ENCODE measurements at regions not wholly inside any gene's neighbourhood (a gene's known extent, or its start where the extent isn't known, plus 50 kb on each side); places are given as distances from the start of the nearest gene placed in this dataset.

DNA sequence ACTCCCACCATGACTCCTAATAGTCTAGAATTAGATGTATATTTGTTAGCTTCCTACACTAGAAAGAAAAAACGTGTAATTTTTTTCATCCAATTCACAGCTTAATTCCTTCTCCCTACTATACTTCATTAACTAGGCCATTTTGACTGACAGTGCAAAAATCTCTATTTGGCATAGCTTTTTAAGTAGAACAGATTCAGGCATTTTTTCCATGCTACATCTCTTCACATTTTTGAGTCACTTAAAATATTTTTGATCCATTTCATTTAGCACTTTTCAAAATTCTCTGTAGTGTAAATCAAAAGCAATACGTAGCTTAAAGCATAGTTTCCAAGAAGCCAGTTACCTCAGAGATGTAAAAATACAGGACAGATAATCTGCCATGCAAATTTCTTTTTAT, 391.1 kb upstream of the NPVF start:
- H3K27me3 ChIP-seq (ENCODE audit: insufficient read depth, low read length) = no peaks in the 10 kb centered on the region
- H3K4me1 ChIP-seq (ENCODE audit: insufficient read depth, low read length) = peaks cover 35% of the 10 kb centered on the region
- H3K4me3 ChIP-seq (ENCODE audit: low read length) = no peak overlapping the region
- H3K9me3 ChIP-seq (ENCODE audit: low read depth, low read length) = no peaks in the 10 kb centered on the region

DNA sequence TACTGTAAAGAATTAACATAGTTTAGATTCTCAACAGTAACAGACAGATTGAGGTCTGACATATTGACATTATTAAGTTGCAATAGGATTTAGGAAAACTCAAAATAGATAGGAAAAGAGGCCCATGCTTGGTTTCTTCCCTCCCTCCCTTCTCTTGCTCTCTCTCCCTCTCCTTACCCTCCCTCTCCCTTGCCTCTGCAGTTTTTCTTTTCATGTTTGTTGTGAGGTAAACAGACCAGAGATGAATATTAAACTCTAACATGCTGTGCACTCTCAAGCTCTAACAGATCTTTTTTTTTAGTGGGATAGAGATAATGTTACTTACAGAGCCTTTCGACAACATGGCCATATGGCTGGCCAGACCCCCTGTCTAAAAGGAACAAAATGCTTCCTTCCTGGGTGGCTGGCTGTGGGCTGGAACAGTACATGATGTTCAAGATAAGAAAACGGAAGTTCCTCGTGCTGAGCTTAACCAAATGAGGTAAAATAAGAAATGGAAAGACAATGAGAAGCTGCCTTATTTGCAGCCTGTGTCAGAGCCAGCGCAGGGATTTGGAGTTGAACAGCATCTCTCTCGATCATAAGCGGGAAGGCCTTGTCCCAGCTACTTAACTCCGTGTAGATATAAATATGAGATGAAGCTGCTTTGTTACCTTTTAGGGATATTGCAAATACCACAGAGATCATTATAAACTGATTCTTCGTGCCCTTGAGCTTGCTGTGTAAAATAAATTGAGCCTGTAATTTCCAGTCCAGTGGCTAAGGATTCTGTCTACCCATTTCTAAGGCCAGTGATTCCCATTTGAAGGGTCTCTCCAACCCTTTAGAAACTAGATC, 391.9 kb upstream of the NPVF start:
- Histone ChIP-seq H3K27me3 (ENCODE audit: insufficient read depth, low read length) (no peaks in the 10 kb centered on the region), H3K4me1 (ENCODE audit: insufficient read depth, low read length) (peaks cover 33% of the 10 kb centered on the region), H3K9me3 (ENCODE audit: low read depth, low read length) (no peaks in the 10 kb centered on the region), H3K4me3 (ENCODE audit: low read length) (no peak overlapping the region)

DNA sequence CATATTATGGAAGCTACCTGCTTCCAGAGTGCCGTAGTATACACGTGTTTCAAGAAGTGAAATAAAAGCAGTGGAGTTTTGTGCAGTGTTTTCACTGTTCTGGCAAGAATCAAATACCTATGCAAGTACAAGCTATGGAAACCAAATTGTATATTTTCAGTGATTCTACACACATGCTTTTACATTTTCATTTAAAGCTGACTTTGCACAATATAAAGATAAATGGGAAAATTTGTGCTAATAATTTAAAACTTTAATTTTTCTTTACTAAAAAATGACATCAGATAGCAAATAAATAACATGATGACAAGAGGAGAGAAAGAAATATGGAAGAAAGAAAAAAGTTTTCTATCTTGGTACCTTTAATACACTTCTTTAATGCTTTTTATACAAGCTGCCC, 393.7 kb upstream of the NPVF start:
- Histone ChIP-seq H3K9me3 (ENCODE audit: low read depth, low read length) (no peaks in the 10 kb centered on the region), H3K4me3 (ENCODE audit: low read length) (no peak overlapping the region), H3K27me3 (ENCODE audit: insufficient read depth, low read length) (no peaks in the 10 kb centered on the region), H3K4me1 (ENCODE audit: insufficient read depth, low read length) (peaks cover 23% of the 10 kb centered on the region)

DNA sequence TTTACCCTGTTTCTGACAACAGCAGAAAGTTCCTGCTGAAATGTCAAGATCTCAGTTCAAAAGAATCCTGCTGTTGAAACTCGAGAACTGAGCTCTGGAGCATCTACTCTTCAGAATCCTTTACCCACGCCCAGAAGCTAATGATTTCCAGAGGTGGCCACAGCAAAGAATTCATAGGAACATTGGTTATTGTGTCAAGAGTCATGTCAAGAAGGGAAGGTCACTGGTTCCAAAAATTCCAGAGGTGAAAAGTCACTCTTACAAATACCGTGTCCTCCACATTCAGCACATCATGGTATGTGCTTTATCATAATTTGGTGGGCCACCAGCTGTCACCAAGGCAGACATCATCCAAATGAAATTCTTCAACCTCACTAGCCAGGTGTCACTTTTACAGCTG, 394.4 kb upstream of the NPVF start:
- Histone ChIP-seq H3K4me1 (ENCODE audit: insufficient read depth, low read length) (peaks cover 23% of the 10 kb centered on the region), H3K4me3 (ENCODE audit: low read length) (no peak overlapping the region), H3K27me3 (ENCODE audit: insufficient read depth, low read length) (no peaks in the 10 kb centered on the region), H3K9me3 (ENCODE audit: low read depth, low read length) (no peaks in the 10 kb centered on the region)

DNA sequence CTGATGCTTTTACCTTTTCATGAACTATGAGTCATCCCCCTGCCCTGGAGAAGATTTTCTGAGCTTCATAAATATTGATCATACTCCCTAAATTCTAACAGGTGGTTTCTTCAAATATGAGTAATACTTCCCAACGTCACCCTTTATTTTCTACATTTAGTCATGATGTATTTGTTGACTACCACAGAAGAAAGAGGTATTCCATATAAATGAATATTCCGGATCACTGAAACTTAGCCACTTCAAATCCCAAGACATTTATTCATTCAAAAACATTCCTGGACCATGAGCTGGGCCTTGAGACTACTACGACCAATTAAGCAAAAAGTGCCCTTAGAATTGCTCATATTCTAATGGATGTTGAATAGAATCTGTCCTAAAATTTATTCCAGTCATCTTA, 395.8 kb upstream of the NPVF start:
- Histone ChIP-seq H3K4me3 (ENCODE audit: low read length) (no peak overlapping the region), H3K27me3 (ENCODE audit: insufficient read depth, low read length) (no peaks in the 10 kb centered on the region), H3K4me1 (ENCODE audit: insufficient read depth, low read length) (peaks cover 23% of the 10 kb centered on the region), H3K9me3 (ENCODE audit: low read depth, low read length) (no peaks in the 10 kb centered on the region)

DNA sequence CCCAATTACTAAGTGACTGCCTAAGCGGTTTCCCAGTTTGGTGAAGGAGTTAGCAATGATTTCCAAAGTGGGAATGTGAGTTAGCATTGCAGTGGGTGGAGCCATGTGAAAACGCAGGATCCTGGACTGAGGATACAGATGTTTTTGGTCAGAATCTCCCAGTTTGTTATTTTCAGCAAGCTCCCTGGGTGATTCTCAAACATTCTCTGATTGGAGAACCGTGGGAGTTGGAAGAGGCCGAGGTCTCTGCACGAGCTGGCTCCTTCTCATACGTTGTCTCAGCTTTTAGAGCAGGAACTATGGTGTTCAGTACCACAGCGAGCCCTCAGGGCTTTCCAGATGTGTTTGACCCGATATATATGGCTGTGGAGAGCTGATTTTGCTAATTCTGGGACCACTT, 396.5 kb upstream of the NPVF start:
- no peaks in the 10 kb centered on the region for H3K27me3 ChIP-seq (ENCODE audit: insufficient read depth, low read length)
- no peak overlapping the region for H3K4me3 ChIP-seq (ENCODE audit: low read length)
- peaks cover 23% of the 10 kb centered on the region for H3K4me1 ChIP-seq (ENCODE audit: insufficient read depth, low read length)
- H3K9me3 ChIP-seq (ENCODE audit: low read depth, low read length) = no peaks in the 10 kb centered on the region

DNA sequence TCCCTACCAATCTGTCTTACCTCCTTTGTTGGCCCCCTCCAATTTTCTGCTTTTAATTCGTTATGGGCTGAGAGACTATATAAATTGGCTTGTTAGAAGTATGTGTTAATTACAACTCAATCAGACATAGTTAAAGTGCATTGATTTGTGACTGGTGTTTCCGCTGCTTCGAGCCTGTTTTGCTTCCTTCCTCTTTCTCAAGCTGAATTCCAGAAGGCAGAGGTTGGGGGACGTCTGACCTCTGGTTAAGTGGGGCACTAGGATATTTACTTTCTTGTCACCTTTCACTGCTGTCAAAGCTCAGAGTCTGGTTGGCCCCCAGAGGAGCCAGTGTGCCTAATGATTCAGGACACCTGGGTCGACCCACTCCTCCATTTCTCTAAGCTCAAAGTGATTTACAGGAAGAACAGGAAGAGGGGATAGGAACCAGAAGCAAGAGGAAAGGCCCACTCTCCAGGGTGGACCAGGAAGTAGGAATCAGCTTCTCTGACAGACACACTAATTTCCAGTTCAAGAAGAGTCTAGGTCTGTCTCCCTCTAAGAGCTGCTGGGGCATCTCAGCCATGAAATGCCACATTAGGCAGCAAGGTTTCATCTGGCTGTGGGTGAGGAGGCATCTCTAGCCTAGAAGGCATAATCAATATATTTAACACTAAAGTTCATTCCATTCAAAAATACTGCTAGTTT, 397.2 kb upstream of the NPVF start:
- Histone ChIP-seq H3K27me3 (ENCODE audit: insufficient read depth, low read length) (no peaks in the 10 kb centered on the region), H3K4me3 (ENCODE audit: low read length) (no peak overlapping the region), H3K9me3 (ENCODE audit: low read depth, low read length) (no peaks in the 10 kb centered on the region), H3K4me1 (ENCODE audit: insufficient read depth, low read length) (peaks cover 17% of the 10 kb centered on the region)

DNA sequence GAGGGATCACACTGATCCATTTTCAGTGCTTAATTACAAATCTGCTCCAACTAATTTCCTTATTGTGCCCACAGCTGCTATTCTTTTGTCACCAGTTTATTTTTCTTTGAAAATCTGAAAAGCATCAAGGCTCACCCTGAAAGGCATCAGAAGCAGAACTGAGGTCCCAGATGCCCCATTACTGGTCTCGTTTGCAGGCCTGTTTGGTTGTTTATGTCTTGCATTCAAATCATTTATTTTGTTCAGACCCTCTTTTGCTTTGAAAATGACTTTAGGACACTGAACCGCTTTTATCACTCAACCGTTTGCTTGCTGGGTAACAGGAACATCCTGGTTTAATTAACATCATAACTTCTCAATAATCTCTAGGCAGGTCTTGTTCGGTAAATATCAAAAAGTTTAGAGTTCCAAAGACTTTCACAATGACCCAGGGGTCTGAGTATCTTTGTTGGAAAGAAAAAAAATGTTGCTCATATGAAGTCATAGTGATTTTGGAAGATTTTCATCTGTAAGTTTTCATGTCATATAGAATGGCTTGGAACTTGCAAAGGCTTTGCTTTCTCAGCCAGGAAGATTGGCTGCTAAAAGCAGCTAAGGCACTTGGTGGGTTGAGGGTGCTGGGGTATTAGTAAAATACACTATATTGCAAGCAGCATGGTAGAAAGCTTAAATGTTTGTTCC, 398.3 kb upstream of the NPVF start:
- H3K4me3 ChIP-seq (ENCODE audit: low read length) = no peak overlapping the region
- peaks cover 11% of the 10 kb centered on the region for H3K4me1 ChIP-seq (ENCODE audit: insufficient read depth, low read length)
- H3K9me3 ChIP-seq (ENCODE audit: low read depth, low read length) = no peaks in the 10 kb centered on the region
- no peaks in the 10 kb centered on the region for H3K27me3 ChIP-seq (ENCODE audit: insufficient read depth, low read length)

DNA sequence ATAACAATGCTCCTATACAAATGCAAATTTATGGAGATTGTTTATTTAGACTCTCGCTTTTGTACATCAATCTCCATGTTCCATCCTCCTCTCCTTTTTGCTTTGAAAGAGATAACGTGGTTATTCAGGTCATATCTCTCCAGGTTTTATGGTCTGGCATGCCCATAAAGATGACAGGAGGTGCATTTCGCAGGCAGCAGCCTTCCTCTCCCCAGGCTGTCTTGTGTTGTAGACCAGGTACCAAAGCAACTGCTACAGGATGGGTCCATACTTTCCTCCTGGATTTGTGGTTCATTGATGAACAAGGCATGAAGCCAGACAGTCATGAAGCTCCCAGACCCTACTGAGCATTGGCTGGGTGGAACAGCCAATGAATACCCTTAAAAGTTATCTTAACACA, 400.2 kb upstream of the NPVF start:
- H3K9me3 ChIP-seq (ENCODE audit: low read depth, low read length) = no peaks in the 10 kb centered on the region

DNA sequence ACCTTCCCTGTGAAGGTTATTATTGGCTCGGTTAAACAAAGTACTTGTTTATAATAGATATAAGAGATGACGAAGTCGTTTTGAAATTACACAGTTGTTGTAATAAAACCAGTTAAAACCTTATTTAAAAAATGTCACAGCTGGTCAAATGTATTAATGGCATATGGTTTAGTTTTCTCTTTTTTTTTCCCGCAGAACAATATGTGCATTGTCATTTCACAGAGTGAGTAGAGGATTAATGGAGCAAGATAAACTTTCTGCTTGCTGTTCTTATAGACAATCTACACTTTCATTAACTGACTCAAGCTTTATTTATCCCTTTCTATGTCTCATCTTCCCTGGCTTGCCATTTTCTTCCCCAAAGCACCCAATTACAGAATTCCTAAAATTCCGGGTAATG, 404.3 kb upstream of the NPVF start:
- H3K4me1 ChIP-seq (ENCODE audit: insufficient read depth, low read length) = no peaks in the 10 kb centered on the region
- H3K27me3 ChIP-seq (ENCODE audit: insufficient read depth, low read length) = no peaks in the 10 kb centered on the region
- H3K9me3 ChIP-seq (ENCODE audit: low read depth, low read length) = no peaks in the 10 kb centered on the region
- H3K4me3 ChIP-seq (ENCODE audit: low read length) = no peak overlapping the region

More for the DNA sequence above, 400.2 kb upstream of the NPVF start:
- H3K4me3 ChIP-seq (ENCODE audit: low read length) = no peak overlapping the region
- H3K27me3 ChIP-seq (ENCODE audit: insufficient read depth, low read length) = no peaks in the 10 kb centered on the region
- H3K4me1 ChIP-seq (ENCODE audit: insufficient read depth, low read length) = peaks cover 11% of the 10 kb centered on the region

DNA sequence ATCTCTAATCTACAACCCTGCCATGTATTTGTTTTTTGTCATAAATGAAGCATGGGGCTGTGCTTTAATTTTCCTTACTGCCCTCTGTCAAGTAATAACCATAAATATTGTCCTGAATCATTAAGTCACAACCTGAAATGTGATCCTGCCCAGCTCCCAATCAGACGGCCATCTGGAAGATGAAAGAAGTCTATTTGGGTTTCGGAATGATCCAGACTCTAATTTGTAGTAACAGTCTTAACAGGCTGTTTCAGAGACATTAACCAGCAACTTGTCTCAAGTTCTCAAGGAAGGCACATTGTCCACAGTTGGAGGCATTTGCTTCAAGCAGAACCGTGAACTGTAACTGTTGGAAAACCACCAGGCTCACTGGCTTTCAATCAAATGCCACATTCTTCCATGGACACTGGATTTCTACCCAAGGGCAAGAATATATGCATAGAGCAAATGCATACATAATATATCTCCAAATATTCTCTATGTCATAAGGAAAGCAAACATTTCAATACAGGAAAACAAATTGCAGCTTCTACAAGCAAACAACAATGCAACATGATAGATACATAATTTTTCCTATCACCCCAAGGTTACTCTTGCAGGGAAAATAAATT, 405.2 kb upstream of the NPVF start:
- H3K9me3 ChIP-seq (ENCODE audit: low read depth, low read length) = no peaks in the 10 kb centered on the region
- H3K4me1 ChIP-seq (ENCODE audit: insufficient read depth, low read length) = no peaks in the 10 kb centered on the region
- H3K4me3 ChIP-seq (ENCODE audit: low read length) = no peak overlapping the region
- no peaks in the 10 kb centered on the region for H3K27me3 ChIP-seq (ENCODE audit: insufficient read depth, low read length)

DNA sequence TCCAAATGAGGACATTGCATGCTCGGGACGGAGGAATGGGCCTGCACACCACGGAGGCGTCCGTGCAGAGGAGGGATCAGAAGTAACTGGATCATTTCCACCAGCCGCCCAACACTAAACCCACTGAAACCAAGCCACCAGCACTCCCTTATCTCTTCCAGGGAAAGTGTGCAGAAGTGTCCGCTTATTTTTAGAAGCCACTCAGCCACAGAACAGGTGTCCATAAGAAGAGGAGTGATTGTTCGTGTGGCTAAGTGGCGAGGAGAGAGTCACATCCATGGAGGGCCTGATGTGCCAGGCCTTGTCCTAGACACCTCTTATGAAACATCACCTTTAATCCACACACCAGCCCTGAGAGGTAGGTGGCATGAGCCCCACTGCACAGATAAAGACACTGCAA, 407.9 kb upstream of the NPVF start:
- no peaks in the 10 kb centered on the region for H3K9me3 ChIP-seq (ENCODE audit: low read depth, low read length)
- no peak overlapping the region for H3K4me3 ChIP-seq (ENCODE audit: low read length)
- H3K4me1 ChIP-seq (ENCODE audit: insufficient read depth, low read length) = no peaks in the 10 kb centered on the region
- no peaks in the 10 kb centered on the region for H3K27me3 ChIP-seq (ENCODE audit: insufficient read depth, low read length)

DNA sequence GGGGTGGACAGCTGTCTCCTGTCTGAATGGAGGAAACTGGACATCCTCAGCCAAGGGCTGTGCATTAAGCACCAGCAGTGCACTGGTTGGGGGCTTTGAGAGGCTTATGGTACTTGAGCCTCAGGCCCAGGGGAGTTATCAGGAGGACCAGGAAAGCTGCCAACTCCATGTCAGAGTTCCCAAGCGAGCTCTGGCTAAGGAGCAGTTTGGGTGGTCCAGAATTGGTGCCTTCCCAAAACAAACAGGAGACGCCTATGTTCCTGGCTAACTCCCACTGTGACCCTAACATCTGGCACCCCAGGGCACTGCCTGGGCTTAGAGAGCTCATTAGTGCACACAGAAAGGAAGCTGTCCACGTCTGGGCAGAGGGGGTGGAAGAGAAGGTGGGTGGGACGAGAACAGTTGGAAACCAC, 408.6 kb upstream of the NPVF start:
- no peaks in the 10 kb centered on the region for H3K9me3 ChIP-seq (ENCODE audit: low read depth, low read length)
- no peak overlapping the region for H3K4me3 ChIP-seq (ENCODE audit: low read length)

DNA sequence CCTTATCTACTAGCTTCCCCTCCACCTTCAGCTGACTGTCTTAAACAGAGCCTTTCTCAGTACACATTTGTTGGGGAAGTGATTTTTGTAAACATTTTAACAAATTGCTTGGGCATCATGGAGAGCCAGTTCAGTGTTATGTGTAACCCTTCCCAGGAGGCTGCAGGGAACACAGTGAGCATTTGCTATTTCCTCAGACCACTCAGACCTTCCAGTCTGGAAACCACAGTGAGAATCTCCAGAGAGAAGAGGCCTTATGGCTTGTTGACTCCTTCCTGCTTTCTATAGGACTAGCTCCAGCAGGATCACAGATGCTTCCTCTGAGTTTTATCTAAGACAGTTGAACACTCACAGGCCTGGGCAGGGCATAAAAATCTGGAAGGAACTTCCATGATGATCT, 409.8 kb upstream of the NPVF start:
- Histone ChIP-seq H3K4me3 (ENCODE audit: low read length) (no peak overlapping the region), H3K9me3 (ENCODE audit: low read depth, low read length) (no peaks in the 10 kb centered on the region), H3K27me3 (ENCODE audit: insufficient read depth, low read length) (no peaks in the 10 kb centered on the region), H3K4me1 (ENCODE audit: insufficient read depth, low read length) (no peaks in the 10 kb centered on the region)

More for the DNA sequence above, 408.6 kb upstream of the NPVF start:
- no peaks in the 10 kb centered on the region for H3K4me1 ChIP-seq (ENCODE audit: insufficient read depth, low read length)
- no peaks in the 10 kb centered on the region for H3K27me3 ChIP-seq (ENCODE audit: insufficient read depth, low read length)

DNA sequence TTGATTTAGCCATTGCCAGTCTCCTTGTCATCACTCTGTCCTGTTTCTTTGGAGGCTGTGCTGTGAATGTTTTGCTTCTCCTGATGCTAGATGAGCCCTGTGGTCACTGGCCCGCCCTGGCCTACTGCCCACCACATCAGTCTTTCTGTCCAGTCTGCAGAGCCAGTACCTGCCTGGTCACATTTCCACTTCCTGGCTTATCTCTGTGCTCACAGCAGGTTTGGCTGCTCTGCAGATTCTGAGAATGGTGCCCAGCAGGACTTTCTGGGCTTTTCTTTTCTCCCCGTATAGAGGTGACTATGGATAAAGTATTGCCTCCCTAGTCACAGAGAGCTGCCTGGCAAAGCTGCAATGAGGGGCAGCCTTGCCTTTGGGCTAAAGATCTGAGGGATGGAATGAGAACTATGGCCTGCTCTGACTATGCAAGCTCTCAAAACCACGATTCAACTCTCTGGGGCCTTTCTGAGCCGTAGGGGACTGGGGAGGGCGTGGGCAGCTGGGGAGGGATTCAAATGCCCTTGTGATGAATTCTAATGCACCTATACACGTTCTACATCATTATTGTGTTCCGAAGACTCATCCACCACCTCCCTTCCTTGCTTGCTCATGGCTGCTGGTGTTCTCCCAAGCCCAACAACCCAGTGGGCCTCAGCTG, 410.4 kb upstream of the NPVF start:
- Histone ChIP-seq H3K4me3 (ENCODE audit: low read length) (no peak overlapping the region), H3K4me1 (ENCODE audit: insufficient read depth, low read length) (peaks cover 2% of the 10 kb centered on the region)

More for the DNA sequence above, 410.4 kb upstream of the NPVF start:
- H3K9me3 ChIP-seq (ENCODE audit: low read depth, low read length) = no peaks in the 10 kb centered on the region
- H3K27me3 ChIP-seq (ENCODE audit: insufficient read depth, low read length) = no peaks in the 10 kb centered on the region

All from mononuclear cell (primary cell).